ENCODE measurements at regions not wholly inside any gene's neighbourhood (a gene's known extent, or its start where the extent isn't known, plus 50 kb on each side); places are given as distances from the start of the nearest gene placed in this dataset.
"Not testable (repeated sequence)": the region's sequence is repeated elsewhere in the genome, so short reads cannot be mapped to it uniquely, and the experiment has no call there.

DNA sequence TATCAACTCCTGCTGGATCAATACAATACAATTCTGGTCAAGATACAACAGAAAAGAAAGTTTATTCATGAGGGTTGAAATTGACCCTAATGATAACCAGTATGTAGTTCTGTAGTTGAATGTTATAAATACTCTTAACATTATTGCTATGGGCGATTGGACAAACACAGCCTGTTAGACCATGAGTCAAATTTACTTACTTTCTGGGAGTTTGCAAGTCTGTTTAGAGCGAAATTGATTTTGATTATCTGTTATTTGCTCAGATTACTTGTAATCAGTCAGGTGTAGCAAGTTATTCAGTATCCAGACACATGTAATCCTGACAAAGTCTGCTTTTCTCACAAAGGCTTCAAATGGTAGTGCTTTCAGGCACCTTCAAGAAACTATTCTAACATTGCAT lies 216.6 kb upstream of the B3GALT2 start:
- DNase-seq, result no peak

DNA sequence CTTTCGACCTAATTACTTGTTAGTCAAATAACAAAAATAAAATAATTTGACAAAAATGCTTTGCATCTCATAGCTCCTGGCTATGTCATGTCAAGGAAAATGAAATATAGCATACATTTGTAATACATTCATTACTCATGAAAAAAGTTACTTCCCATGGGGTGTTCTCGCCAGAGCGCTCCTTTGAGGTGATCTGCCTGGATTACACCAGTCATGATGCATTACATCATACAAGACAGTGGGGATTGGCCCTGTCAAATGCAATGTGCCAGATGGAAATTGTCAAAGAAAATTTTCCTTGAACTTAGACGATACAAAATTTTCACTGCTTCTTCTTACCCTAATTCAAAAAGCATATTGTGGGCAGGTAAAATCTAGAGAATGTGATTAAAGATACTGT lies 215.6 kb upstream of the B3GALT2 start:
- DNase-seq, result no peak

DNA sequence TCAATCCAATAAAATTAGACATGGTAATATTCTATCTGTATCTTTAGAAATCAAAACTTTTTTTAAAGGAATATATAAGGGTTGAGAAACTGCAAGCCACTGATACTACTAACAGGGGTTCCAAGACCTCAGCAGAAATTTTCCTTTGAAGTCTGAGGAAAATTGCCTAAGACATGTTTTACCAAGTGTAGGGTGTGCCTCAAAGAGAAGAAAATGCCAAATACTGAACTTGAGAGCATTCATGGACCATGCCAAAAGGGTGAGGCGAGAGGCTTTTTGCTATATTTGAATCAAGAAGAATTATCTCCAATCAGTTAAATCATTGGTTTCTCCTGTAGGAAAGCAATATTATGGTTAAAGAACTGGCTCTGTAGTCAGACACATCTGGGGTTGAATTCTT lies 207.9 kb upstream of the B3GALT2 start:
- DNase-seq, result no peak

DNA sequence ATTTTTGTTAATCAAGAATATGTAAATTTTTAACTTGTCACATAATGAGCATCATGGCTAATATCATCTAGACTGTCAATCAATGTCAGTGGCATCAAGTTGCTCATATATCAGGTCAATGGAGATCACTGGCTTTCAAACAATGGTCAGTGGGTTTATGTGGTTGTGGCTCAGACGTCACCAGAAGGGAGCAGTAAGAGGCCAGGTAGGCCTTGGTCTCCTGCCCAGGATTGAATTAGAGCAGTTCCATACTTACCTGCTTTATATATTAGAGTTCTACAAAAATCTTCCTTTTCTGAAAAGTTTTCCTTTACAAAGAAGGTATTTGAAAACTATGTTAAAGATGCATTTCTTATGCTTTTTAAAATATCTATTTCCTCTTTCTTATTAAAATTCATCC lies 206.3 kb upstream of the B3GALT2 start:
- no peak for DNase-seq

DNA sequence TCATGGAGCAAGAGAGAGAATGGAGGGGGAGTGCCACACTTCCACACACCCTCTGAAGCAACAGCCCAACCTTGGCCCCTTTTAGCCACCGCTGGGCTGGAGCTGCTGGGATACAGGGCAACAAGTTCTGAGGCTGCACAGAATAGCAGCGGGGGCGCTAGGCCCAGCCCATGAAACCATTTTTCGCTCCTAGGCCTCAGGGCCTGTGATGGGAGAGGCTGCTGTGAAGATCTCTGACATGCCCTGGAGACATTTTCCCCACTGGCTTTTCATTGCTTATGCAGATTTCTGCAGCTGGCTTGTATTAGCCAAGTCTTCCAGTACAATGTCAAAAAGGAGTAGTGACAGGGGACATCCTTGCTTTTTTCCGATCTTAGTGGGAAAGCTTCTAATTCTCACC lies 202.3 kb upstream of the B3GALT2 start:
- no peak for DNase-seq

DNA sequence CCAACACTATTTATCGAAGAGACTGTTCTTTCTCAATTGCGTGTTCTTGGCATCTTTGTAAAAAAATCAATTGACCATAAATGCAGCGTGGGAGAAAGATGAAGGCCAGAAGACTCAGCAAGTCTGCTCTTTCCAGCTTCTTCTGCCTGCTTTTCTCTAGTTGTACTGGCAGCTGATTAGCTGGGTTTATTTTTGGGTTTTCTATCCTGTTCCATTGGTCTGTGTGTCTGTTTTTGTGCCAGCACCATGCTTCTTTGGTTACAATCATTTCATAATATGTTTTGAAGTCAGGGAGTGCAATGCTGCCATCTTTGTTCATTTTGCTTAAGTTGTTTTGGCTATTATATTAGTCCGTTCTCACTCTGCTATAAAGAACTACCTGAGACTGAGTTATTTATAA lies 201.8 kb upstream of the B3GALT2 start:
- DNase-seq, result no peak

DNA sequence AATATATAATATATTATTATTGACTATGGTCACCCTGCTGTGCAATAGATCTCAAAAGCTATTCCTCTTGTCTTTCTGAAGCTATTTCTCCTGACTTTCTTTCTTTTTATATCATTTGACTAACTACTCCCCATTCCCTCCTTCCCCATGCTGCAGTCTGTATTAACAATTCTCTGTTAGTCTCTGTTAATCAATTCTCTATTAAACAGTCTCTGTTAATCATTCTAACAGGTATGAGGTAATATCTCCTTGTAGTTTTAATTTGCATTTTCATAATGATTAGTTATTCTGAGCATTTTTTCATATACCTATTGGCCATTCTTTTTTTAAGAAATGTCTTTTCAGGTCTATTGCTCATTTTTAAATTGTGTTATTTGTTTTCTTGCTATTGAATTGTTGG lies 201.0 kb upstream of the B3GALT2 start:
- no peak for DNase-seq

DNA sequence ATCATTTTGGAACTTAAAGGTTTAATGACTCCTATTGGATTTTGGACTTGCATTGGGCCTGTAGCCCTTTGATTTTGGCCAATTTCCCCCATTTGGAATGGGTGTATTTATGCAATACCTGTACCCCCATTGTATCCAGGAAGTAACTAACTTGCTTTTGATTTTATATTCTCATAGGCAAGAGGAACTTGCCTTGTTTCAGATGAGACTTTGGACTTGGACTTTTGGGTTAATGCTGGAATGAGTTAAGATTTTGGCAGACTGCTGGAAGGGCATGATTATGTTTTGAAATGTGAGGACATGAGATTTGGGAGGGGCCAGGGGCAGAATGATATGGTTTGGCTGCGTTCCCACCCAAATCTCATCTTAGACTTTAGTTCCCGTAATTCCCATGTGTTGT lies 192.0 kb upstream of the B3GALT2 start:
- DNase-seq, result not testable (repeated sequence)

DNA sequence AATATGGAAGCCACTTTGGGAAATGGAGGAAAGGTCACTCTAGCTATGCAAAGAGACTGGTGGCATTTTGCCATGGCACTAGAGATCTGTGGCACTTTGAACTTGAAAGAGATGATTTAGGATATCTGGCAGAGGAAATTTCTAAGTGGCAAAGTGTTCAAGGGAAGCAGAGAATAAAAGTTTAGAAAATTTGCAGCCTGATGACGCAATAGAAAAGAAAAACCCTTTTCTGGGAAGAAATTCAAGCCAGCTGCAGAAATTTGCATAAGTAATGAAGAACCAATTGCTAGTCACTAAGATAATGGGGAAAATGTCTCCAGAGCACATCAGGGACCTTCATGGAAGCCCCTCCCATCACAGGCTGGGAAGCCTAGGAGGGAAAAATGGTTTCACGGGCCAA lies 191.1 kb upstream of the B3GALT2 start:
- no peak for DNase-seq

DNA sequence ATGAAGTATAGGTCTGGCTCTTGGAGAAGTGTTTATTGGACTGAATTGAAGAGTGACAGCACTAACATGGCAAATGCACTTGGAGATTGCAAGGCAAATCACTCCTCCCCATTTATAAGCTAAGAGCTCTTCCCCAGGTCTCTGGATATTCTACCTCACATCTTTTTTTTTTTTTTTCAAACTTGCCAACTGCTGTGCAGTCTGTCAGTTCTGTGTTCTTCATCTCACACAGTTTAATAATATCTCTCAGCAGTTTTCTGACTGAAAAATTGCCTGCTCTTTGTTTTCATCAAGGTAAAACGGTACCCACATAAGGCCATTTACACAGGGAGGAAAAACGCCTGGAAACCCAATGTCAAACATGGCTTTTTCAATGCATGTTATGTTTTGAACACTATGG lies 186.1 kb upstream of the B3GALT2 start:
- DNase-seq, result no peak

DNA sequence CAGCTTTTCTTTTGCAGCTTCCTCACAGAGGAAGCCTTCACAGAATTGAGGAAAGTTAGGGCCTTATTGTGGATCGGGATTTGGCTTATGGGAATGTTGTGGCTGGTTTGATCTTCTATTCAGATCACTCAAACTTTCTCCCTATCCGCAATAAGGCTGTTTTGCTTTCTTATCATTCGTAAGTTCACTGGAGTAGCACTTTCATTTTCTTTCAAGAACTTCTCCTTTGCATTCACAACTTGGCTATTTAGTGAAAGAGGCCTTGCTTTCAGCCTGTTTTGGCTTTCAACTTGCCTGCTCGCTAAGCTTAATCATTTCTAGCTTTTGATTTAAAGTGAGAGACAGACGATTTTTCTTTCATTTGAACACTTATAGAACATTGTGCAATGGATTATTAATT lies 181.9 kb upstream of the B3GALT2 start:
- DNase-seq, result no peak

DNA sequence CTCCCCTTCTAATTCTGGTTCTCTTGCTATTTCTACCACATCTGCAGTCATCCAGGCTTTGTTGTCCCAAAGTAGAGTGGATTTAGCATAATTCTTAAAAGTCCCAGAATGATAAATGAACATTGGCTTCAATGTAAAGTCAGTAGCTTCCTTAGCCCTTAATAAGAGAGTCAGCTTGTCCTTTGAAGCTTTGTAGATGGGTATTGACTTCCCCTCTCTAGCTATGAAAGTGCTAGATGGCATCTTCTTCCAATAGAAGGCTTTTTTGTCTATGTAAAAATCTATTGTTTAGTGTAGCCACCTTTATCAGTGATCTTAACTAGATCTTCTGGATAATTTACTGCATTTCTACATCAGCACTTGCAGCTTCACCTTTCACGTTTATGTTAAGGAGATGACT lies 181.4 kb upstream of the B3GALT2 start:
- no peak for DNase-seq

DNA sequence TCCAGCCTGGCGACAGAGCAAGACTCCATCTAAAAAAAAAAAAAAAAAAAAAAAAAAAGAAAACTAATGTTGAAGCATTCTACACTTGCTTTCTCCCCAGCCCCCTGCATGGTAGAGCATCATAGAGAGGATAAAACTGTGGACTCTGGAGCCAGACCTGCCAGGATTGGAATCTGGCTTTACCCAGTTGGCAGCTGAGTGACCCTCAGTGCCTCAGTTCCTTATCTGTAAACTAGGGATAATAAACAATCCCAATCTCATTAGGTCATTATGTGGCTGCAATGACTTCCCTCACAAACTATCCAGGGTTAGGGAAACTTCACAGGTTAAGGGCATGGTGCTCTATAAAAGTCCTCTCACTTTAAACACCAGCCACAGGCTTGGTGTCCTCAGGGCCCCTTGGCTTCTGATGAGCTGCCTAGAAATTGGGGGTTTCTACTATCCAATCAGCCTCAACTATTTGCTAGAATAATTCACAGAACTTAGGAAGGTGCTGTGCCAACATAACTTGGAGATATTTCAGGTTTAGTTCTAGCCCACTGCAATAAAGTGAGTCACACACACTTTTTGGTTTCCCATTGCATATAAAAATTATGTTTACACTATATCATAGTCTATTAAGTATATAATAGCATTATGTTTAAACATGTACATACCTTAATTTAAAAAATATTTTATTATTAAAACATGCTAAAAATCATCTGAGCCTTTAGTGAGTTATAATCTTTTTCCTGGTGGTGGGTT lies 180.5 kb upstream of the B3GALT2 start:
- no peak for DNase-seq

DNA sequence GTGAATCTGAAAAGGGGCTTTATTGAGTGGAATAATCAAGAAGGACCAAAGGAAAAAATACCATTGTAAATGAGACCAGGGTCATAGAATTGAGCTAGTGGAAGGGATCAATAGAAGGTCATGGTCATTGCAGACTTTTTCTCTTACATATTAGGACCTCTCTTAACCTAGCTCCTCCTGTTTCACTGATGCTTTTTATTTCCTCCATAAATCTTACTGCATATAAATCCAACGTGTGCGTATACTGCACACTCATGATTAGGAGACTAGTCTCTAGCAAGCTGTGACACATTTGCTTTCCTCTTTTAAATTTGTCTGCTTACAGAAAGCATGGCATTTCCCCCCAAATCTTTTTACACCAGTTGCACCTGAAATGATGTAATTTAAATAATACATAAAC lies 179.6 kb upstream of the B3GALT2 start:
- no peak for DNase-seq

DNA sequence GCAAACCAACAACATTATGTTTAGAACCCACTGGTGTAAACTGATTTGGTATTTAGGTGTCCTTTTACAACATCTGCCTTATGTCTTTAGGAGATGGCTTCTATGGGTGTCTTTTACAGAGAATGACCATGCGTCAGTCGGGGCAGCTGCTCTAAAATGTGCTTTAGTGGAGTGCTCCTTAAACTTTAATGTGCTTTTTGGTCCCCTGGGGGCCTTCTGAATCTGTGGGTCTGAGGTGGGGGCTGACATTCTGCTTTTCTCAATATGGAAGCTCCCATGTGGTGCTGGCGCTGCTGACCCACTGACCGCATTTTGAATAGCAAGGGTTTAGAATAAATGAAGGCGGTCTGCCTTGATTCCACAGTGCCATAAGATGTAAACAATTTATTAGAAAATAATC lies 173.2 kb upstream of the B3GALT2 start:
- DNase-seq, result no peak

DNA sequence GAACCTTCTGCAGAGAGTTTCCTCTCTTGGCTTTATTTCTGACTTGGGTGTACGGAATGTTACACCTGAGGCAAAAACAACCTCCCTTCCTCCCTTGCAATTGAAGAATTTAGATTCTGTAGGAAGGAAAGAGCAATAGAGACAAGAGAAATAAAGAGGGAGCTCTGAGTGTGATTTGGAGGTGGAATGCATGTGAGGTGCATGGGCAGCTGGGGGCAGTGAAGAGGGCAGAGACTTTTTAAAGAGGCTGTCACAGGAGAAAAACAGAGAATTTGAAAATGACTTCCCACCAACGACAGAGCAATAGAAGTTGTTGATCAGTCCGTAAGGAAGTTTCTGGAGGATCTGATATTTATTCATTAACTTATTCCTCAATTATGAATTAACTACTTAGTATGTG lies 172.0 kb upstream of the B3GALT2 start:
- no peak for DNase-seq

DNA sequence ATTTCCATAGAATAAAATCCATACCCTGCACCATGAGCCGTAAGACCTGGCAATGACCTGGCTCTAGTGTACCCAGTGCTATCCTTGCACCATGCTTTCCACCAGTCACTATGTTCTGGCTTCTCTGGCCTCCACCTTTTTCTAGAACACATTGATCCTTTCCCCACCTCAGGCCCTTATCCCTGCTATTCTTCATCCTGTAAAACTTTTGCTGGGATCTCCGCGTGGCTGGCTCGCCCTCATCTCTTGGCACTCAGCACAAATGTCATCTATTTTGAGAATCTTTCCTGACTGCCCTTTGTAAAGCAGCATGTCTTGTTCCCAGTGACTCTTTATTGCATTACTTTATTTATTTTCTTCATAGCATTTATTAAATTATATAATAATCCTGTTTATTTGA lies 169.8 kb upstream of the B3GALT2 start:
- DNase-seq, result no peak

DNA sequence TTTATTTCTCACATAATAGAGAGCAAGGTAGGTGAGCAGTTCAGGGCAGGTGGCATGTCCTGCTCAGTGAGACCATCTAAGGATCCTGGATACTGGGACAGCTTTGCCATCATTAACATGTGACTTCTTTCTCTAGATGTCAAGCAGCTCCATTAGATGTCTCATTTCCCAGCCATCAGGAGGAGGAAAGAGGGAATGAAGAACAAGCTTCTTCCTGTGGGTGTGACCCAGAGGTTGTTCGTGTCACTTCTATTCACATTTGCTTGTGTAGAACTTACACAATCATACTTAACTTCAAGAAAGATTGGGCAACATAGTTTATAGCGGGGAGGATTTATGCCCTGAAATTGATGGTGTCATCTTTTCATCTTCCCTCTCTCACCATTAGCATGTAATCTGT lies 169.2 kb upstream of the B3GALT2 start:
- DNase-seq, result no peak

DNA sequence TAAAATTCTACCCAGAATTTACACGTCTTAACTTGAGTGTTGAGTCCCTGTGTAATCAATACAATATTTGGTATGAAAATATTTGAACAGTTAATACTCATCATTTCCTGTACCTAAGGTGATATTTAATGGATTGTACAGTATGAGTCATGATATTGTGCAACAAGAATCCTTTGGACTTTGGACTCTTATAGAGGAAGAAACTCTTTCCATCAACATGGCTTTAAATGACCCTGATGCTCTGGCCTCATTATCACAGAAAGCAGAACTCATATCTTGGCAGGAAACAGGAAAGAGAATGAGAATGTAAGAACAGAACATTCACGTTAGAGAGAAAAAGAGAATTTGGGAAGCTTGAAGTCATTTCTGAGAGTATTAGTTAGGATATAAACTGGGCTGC lies 168.8 kb upstream of the B3GALT2 start:
- no peak for DNase-seq

DNA sequence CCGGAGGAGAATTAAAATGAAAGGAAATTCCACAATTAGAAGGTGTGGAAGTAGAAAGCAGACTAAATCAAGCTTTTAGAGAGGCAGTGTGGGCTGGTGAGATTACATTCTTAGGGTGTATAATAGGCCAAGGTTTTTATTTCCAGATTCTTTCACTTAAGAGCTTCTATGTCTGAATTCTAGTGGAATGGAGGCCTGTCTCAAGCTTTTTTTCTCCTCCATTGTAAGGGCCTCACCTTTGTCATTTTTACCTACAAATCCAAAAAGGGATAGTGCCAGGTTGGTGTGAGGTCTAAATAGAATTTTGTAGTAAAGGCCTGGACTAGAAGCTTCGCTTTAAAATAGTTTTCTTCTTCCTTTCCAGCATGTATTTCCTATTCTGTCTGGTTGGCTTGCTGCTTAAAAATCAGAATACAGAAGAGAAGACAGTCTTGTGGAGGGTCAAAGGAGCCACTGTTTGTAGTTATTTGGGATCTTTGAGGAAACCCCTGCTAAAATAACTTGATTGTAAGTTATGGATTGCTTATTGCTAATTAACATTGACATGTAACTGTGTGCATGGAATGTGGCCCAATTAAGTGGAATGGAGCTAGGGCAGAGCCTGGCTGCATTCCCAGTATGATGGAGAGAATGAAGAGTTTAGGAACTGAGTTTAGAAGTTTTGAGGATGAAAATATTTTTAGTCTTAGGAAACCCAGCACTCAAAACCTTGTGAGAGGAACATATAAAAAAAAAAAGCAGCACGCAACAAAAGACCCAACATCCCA lies 162.5 kb upstream of the B3GALT2 start:
- no peak for DNase-seq

DNA sequence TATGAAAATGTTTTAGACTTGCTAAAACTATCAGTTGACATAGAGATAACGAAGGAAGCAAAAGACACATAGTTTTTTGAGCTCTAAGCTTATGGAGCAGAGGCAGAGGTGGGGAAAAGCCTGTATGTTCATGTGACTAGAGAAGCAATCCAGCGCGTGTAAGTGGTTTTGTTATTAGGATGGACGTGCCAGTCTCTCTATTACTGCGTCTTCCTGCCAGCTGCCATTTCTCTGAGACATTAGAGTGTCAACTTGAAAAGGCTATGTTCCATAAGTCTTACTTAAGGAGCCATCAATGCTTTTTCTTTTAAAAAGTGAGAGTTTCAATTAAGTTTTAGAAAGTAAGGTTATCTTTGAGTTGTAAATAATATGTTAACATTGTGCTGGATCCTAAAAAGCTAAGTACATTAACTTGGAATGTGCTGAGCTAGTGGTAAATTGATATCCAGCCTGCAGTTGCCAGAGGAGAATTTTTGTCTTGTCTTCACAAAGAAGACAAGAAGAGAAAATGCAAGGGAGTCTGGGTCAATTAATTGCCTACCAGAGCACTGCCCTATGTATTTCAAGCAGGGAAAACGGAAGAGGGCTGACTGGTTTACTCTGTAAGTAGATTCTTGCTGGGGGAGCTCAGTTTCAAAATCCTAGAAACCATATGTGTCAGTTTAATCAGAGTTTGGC lies 161.8 kb upstream of the B3GALT2 start:
- no peak for DNase-seq

DNA sequence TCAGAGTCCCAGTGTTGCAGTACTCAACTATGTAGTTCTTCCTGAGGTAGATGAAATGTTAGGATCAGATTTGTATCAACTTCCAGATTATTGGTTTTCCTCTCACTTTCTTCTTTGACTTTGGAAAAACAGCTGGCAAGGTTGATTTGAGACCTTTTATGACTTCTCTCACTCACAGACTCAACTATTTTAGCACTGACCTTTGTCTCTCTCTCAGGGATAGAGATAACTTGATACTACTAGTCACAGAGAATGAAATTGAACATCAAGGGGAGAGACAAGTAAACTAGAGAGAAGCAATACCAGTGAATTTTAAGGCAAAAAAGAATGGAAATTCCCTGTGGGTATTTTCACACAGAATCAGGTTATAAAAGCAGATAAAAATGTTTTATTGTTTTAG lies 159.7 kb upstream of the B3GALT2 start:
- DNase-seq, result no peak

DNA sequence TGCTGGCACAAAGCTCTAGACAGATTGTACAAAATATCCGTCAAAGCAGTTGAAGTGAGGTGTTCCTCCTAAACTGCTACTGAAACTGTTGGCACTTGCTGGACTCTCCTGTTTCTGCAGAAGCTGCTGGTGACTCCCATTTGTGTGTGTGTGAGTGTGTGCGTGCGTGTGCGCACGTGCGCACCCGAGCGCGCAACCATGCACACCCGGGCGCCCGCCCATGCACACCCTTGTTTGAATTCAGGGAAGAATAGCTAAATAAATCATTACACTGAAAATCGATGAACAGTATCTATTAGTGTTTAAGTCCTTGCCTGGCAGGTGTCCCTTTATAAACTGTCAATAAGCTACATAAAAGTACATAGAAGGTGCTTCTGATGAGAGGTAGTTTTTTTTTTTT lies 156.4 kb upstream of the B3GALT2 start:
- DNase-seq, result no peak

DNA sequence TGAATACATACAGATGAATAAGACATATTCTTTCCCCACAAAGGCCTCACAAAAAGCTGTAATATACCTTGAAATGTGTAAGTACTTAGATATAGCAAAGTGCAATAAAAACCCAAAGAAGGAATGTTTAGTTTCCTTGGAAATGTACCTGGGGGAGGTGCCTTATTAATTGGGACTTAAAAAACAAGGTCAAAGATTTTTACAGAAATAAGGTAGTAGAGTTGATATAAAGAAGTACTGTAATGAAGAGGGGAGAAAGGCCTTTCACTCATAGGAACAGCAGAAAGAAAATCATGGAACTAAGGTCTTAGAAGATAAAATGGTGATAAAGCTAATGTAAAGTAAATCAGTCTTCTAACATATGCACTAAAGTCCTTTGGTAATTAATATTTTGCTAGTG lies 153.9 kb upstream of the B3GALT2 start:
- DNase-seq, result no peak
